ENCODE measurements at regions not wholly inside any gene's neighbourhood (a gene's known extent, or its start where the extent isn't known, plus 50 kb on each side); places are given as distances from the start of the nearest gene placed in this dataset.

DNA sequence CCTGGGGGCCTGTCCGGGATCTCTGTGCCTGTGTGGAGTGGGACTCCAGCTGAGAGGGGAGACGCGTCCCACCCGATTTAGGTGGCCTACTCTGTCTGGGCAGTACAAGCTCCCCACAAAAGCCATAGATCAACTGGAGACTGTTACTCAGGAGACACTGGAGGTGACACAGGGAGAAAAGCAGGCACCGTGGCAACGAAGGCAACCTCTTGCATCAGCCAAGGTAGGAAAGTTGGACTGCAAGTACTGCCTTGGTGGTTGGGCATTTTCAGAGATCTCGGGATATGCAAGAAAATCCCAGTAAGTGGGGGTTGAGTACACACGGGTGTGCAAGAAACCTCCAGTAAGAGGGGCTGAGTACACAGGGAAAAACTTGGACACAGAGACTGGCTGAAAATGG, 1060.0 kb upstream of the MIR17HG start:
- no peak for TF ChIP-seq GATA3 (IDR thresholded peaks at IDR 0.05; ENCODE audit: low read depth, low read length)
- no peak for TF ChIP-seq GATA2 (IDR thresholded peaks at IDR 0.05; ENCODE audit: low read depth, low read length)

All from SH-SY5Y (cell line).